LoVo (cell line): ENCODE measurements at regions not wholly inside any gene's neighbourhood (a gene's known extent, or its start where the extent isn't known, plus 50 kb on each side); places are given as distances from the start of the nearest gene placed in this dataset.
"Not testable (repeated sequence)": the region's sequence is repeated elsewhere in the genome, so short reads cannot be mapped to it uniquely, and the experiment has no call there.

Experiments
- DNase-seq: peaks from one replicate; pipeline ENCODE4 v3.0.0-alpha.2; 2016; ENCODE audit warnings: low spot score

DNA sequence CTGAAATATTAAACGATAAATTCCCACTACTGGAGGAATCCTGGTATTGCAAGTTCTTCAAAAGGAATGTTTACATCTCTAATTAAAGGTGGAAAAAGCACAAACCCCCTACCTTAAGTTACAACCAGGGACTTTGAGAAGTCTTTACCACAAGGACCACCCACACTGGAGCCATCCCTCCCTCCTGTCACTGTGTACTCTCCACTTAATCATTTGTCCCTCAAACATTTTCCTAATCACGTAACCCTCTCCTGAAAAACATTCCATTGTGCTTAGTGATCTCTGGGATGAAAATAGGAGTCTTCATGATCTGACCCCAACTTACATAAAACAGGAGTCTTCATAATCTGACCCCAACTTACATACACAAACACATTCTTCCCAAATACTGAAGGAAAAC is 85.7 kb downstream of the SUCLG1 start:
- no peak for DNase-seq

DNA sequence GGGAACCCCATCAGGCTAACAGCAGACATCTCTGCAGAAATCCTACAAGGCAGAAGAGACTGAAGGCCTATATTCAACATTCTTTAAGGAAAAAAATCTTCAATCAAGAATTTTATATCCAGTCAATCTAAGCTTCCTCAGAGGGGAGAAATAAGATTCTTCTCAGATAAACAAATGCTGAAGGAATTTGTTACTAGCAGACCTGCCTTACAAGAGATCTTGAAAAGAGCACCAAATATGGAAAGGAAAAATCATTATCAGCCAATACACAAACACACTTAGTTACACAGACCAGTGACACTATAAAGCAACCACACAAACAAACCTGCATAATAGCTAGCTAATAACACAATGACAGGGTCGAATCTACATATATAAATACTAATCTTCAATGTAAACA is 96.5 kb downstream of the SUCLG1 start:
- no peak for DNase-seq

DNA sequence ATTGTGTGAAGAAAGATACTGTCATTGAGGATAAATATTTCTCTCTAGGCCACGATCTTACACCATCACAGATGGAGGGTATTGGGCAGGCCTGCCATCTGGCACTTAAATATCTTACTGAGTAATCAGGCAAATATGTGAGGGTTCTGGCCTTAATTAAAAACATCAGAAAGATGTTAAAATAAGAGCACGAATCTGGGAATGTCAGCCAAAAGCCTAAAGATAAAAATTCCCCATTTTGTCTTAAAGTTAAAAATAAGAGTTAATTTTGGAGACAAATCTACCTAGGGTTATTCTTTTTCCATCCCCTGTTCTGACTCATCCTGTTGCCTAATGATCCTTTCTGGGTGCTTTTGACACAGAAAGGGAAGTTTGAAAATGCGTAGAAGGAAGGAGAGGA is 121.0 kb downstream of the SUCLG1 start:
- DNase-seq = no peak

DNA sequence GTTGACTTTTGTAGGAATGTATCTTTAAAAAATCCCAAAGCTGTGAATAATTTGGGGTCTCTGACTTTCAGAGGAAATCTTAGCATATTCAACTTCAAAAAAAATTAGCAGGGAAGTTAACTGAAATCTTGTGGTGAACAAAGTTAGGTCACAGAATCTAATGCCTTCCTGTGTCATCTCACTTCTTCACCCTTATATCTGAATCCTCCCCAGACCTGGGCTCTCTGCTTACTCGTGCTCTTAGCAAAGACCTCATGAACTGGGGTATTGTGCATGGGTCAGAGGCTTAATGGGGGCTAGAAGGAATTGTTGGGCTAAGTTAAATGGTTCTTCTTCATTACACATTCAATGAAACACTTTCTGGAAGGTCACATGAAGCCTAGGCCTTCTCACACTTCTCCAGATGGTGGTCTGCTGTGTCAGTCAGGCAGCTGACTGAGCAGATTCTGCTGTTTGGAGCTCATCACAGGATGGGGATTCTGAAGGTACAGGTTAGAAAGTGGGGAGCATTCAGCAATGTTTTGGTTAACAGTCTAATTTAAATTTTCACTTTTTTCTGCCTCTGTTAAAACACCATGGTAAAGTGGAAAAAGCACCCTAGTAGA is 131.3 kb downstream of the SUCLG1 start:
- DNase-seq = no peak

DNA sequence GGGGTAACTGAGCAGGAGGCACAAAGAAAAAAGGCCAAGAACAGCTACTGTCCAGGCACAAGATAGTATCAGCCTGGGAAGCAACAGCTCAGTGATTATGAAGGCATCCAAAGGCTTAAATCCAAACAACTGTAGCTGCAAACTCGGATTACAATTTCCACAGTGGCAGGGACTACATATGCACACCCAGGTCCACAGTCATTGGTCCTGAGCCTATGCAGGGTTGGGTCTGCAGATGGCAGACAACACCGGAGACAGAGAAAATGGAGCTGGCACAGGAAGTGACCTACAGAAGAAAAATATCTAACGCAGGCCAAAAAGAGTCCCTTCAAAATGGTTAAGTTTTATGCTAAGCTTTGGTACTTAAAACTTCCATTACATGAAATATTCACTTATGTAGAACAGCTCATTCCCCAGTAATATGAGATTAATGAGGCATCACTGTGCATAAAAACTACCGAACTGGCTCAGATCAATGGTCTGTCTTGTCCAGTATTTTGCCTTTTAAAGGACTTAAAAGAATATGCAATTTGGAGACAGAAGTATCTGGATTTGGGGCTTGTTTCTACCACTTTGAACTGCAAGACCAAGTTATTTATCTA is 132.1 kb downstream of the SUCLG1 start:
- no peak for DNase-seq

DNA sequence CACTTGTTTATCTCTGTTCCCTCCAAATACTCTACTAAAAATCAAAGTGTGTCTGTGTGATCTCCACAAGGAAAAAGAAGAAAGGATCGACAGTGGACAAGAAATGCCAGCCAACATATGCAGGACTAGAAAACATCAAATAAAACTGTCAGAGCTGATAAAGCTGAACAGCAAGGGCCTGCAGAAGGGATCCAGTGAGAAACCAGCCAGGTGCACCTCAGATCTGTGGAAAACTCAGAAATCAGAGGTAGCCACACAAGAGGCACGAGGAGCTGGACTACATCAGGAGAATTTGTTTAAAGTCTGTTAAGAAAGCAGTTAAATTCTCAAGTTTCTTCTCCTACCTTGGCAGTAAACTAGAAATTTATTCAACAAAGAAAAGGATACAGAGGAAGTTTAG is 135.2 kb downstream of the SUCLG1 start:
- DNase-seq = no peak

DNA sequence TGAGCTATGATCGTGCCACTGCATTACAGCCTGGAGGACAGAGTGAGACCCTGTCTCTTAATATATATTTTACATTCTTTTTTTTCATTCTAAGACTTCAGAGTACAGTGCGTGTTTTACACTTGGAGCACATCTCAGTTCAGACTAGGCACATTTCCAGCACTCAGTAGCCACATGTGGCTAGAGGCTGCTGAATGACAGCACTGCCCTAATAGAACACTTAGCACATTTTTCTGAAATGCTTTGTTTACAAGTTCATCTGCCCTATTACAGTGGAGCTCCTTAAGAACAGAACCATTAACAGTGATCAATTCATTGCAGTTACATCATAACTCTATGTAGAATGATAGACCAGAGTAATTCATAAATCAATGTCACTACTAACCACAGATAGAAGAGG is 138.1 kb downstream of the SUCLG1 start:
- no peak for DNase-seq

DNA sequence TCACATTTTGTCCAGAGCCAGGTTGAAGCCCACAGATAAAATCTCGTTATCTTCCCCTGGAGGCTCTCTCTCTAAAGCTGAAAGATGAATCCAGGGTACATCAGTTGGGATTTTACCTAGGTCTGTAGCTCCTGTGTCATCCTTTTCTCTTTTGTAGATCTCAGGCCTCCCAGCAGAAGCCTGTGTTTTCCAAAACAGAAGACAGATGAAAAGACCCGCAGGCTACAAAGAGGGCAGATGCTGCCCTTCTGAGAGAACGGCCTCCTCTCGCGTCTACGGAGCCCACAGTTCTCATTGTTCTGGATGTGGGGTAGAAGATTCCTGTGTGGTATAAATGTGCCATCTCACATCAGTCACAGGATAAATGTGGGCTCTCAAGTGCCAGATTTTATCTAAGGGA is 139.5 kb downstream of the SUCLG1 start:
- no peak for DNase-seq

DNA sequence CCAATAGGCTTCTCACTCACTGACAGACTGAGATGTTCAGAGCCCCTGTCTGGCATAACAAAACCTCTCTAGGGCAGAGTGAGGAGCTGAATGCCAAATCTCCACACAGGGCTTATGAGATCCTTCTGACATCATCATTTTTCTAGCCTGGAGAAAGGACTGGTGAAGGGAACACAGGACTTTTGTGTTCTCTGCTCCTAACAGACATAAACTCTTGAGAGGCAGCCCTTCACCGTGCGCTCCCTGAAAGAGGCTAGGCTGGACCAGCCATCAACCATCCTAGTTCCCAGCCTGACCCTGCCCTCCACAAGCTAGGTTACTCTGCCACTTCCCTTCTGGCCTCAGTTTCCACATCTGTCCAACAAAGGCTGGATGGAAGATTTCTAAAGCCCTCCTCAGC is 141.9 kb downstream of the SUCLG1 start:
- no peak for DNase-seq

DNA sequence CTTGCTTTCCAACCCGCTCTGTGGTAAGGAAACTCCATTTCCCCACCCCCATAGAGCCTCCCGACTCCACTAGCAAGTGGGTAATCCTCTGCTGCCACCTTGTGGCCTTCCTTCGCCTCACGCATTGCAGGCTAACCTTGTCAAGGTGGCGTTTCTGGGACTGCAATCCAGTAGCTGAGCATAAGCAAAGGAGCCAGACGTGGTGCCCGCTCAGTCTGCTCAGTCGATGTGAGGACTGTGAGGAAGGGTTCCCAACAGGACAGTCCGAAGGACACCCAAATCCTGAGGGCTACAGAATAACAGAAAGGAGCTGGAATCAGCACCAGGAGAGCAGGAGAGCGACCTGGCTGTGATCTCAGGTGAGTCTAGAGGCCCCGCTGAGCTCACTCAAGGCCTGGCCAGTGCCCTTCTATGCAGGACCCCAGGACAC is 144.2 kb downstream of the SUCLG1 start:
- peak; percentile 83 for DNase-seq

DNA sequence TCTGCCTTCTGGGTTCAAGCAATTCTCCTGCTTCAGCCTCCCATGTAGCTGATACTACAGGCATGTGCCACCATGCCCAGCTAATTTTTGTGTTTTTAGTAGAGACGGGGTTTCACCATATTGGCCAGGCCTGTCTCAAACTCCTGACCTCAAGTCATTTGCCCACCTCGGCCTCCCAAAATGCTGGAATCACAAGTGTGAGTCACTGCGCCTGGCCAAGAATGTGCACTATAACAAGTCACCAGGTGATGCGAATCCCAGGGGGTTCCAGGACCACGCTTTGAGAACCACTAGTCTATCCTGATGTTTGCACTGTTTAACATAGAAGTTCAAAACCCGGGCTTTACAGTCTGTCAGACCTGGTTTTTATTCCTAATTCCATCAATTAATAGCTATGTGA is 144.8 kb downstream of the SUCLG1 start:
- DNase-seq = no peak

DNA sequence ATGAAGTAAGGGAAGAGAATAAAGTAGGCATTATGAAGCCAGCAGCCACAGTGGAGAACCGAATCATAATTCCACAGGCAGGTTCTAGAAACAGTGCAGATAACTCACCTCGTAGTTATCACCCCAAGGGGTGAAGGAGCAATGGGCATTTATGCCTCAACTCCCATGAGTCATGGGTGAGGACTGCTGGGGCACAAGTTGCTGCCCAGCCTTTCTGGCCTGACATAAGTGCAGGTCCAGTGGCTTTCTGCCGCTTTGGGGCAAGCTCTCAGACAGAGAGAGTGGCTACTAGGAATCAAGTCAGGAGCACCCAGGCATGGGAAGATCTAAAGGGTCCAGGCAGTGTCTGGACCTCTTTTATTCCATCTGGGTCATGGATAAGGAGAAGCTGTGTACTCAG is 149.8 kb downstream of the SUCLG1 start:
- no peak for DNase-seq

DNA sequence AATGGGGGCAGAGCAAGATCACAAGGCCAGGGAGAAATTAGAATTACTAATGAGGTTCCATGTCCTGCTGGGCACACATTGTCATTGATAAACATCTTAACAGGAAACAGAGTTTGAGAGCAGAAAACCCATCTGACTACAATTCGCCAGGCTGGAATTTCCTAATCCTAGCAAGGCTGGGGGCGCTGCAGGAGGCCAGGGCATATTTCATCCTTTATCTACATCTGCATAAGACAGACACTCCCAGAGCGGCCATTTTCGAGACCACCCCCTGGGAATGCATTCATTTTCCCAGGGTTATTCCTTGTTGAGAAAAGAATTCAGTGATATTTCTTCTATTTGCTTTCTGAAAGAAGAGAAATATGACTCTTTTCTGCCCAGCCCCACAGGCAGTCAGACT is 152.7 kb downstream of the SUCLG1 start:
- DNase-seq = no peak

DNA sequence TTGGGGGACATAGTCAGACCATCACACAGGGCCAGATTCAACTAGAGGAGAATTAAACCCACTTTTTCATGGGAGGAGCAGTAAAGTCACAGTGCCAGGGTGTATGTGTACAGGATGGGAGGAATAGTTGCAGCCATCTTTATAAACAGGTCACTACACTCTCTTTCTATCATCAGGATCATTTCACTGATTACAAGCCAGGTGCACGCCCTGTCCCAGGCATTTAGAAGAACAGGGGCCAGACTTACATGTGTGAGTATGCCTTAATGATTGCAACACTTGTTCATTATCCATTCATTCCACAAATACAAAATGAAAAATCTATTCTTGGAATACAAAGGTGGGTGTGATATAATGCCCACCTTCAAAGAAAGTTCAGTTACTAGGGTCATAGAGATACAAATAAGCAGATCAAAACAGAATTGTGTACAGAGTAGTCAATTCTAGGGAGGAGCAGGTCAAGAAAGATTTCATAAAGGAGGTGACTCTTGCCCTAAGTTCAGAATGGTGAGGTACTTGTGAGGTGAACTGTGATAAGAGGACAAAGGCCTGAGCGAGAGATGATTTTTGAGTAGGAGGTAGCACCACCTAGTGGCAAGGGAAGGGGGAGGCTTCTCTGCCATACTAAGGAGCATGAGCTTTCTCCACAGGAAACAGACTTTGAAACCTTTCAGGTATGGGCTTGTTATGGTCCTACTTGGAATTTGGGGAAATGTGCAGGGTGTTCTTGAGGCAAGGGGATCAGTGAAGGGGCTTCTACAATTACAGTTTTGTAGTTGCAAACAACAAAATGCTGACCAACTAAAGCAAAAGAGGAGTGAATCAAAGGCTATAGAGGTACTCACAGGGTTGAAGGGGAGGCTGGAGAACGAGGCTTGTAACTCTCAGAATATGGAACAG is 156.3 kb downstream of the SUCLG1 start:
- peak; percentile 72 for DNase-seq

DNA sequence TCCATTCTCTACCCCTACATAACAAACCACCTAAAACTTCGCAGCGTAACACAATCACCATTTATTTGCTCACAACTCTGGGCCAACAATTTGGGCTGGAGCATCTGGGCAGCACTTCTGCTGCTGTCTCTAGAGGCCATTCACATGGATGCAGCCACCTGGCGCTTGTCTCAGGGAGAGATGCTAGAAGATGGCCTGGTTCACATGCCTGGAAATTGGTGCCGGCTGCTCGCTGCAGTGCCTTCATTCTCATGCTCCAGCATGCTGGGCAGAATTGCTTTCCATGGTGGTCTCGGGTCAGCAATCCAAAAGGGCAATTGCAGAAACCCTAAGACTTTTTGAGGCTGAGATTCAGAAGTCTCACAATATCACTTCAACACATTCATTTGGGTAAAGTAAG is 157.4 kb downstream of the SUCLG1 start:
- DNase-seq = no peak

DNA sequence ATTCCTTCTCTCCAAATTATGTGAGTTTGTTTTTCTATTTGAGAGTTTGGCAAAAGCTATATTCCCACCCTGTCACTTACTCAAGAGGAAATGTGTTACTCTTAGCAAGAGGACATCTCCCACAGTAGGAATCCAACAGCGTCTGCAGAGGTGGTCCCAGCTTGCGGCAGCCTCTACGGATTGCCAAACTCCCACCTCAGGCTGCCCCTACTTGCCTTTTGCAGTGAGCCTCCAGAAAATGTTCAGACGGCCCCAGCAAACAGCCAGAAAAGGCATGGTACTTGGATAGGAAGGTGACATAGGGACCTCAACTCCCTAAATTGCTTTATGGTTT is 158.4 kb downstream of the SUCLG1 start:
- DNase-seq = no peak

DNA sequence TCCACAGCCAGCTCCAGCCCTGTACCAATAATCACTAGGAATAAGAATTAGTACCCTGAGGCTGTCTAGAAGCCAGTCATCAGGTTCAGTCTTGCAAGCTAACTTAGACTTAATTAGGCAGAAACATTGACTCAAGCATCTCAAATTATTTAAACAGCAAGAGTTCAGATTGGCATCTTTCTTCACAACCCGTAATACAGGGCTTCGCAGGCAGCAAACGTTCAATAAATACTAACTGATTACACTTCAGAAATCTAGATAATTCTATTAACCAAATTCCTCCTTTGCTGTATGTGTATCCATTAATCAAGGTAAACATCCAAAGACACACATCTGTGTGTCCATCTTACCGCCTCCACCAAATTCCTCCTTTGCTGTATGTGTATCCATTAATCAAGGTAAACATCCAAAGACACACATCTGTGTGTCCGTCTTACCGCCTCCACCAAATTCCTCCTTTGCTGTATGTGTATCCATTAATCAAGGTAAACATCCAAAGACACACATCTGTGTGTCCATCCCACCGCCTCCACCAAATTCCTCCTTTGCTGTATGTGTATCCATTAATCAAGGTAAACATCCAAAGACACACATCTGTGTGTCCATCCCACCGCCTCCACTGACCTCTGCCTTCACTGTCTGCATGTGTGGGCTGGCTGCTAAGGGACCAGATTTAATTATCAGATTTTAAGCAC is 158.9 kb downstream of the SUCLG1 start:
- not testable (repeated sequence) for DNase-seq

DNA sequence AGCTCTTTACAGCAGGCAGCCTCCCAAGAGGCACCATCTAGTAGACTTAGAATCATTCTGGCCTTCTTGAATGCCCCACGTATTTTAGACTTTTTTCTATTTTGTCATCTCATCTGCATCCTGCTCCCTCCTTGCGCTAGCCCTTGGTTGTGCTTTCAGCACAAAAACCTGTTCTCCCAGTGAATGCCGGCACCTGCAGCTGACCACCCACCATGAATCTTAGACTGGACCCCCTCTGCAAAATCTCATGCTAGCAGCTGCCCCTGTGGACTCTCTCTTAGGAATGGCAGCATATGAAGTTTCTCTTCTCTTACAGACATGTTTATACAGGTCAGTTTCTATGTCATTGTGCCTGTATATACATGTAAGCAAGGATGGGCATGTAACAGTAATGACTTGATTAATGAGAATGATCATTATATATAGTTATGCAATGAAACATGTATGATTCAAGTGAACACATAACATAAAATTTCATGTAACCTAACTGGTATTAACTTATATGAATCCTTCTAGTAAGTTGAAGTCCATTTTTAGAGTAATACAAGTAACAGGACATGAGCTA is 159.8 kb downstream of the SUCLG1 start:
- DNase-seq = no peak

DNA sequence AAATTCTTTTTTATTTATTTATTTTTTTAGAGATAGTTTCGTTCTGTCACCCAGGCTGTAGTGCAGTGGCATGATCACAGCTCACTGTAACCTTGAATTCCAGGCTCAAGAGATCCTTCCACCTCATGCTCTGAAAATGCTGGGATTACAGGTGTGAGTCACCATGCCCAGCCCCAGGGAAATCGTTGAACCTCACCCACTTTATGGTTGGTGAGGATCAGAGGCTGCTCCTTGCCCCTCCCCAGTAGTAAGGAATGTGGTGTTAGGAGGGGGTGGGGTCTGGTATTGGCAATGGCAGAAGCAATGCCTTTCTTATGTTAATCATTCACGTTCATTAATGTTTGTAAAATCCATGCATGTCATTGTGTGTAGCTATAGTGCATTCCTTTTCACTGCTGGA is 161.9 kb downstream of the SUCLG1 start:
- DNase-seq = peak; percentile 85

DNA sequence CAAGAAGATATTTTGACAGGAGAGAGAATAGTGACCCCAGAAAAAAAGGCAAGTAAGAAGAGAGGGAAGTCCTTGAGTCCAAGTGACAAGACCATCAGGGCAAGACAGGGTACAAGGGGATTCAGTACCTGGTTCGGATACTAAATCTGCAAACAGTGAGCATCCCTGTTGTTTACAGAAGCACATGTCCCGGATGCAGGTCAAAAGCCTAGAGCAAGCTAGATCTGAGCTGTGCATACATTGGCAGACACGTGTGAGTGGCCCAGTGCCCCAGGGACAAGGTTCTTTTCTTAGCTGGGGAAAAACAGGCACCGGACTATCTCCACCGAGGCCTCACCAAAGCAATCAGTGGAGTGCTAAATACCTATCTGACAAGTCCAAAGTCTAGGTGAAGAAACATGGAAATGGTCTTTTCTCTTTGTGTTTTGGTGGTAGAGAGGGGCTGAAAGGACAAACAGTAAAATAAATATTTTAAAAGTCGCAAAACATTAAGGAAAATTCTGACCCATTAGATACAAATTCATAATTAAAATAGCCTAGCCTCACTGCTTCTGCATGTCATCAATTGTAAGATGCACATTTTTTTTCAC is 165.2 kb downstream of the SUCLG1 start:
- no peak for DNase-seq

DNA sequence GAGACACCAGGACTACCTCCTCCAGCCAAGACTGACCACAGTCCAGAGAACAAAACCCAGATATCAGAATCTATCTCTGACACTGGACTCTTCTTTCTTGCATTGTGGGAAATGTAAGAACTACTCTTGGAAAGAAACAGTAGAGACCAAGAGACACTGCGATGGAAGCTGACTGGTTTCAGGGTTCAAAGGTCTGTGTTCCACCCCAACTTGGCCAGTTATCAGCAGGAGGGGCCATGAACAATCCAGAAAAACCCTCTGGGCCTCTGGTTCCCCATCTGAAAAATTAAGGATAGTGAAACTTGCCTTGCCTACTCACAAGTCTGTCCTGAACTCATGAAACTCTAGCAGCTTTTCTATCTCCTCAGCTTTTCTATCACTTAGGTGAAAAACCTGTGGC is 166.5 kb downstream of the SUCLG1 start:
- no peak for DNase-seq

DNA sequence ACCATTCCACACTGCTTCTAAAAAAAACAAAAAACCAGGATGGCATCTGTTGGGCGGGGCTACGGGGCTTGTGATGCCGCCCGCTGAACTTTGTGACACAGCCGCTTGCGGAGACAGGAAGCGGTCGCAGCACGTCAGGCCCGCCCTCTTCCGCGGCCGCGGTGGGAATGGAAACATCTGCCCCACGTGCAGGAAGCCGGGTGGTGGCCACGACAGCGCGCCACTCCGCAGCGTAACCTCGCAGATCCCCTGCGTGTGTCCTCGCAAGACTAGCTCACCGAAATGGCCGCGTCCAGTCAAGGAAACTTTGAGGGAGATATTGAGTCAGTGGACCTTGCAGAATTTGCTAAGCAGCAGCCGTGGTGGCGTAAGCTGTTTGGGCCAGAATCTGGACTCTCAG is 168.5 kb downstream of the SUCLG1 start:
- no peak for DNase-seq
